T-cell (primary cell): ENCODE measurements at regions not wholly inside any gene's neighbourhood (a gene's known extent, or its start where the extent isn't known, plus 50 kb on each side); places are given as distances from the start of the nearest gene placed in this dataset.

Source experiments
- ATAC-seq, 4 experiments: fragments of 200-7000 bp in 3 of 4; fragments of 150-1000 bp in 1 of 4; cut with Tn5 transposase; replicated peaks in 1 of 4; 1 replicate in 3 of 4; 2 replicates in 1 of 4; pipeline ENCODE4 v1.10.0; 2021; ENCODE audit warnings: moderate library complexity in 3 of 4, mild to moderate bottlenecking in 2 of 4, moderate number of reproducible peaks in 1 of 4
- CTCF ChIA-PET, 2 donors: fragments of 300-600 bp; sonication (Branson Sonifier 250); formaldehyde crosslinking; loops; one replicate each; lab custom pipeline; 2022; ENCODE audit warnings: antibody characterized with exemption in 2 of 2; lab: Charles Lee
- POLR2A ChIA-PET, 2 donors: fragments of 300-600 bp; sonication (Branson Sonifier 250); formaldehyde crosslinking; loops; one replicate each; lab custom pipeline; 2022; ENCODE audit warnings: antibody characterized with exemption in 2 of 2; lab: Charles Lee
- DNase-seq, 35 experiments: peaks; one replicate each; pipeline versions ENCODE4 v3.0.0 to v3.0.0-alpha.2; 2013 to 2023
- H3K27ac ChIP-seq: one replicate; pipeline ENCODE4 v1.5.1; 2013; ENCODE audit warnings: low read length
- H3K27me3 ChIP-seq, 2 experiments: replicated peaks in 1 of 2; 1 replicate in 1 of 2; 2 replicates in 1 of 2; pipeline versions ENCODE4 v1.6.1 to v1.7.0; 2013; ENCODE audit warnings: low read length in 1 of 2, mixed read lengths in 1 of 2; ENCODE audit not compliant: control insufficient read depth in 2 of 2, insufficient read depth in 2 of 2; ENCODE audit errors: extremely low read depth in 1 of 2
- H3K36me3 ChIP-seq, 2 donors: 1 replicate in 1 of 2; 2 replicates in 1 of 2; pipeline versions ENCODE4 v1.6.1 to v1.7.0; 2013; ENCODE audit warnings: low read length in 1 of 2; ENCODE audit not compliant: control insufficient read depth in 2 of 2, insufficient read depth in 1 of 2; ENCODE audit errors: extremely low read depth in 1 of 2
- H3K4me1 ChIP-seq, 2 experiments: 1 replicate in 1 of 2; 2 replicates in 1 of 2; pipeline versions ENCODE4 v1.6.1 to v1.7.0; 2013; ENCODE audit warnings: low read length in 2 of 2, mixed read lengths in 1 of 2; ENCODE audit not compliant: insufficient read depth in 2 of 2, control insufficient read depth in 1 of 2; ENCODE audit errors: extremely low read depth in 1 of 2
- H3K4me3 ChIP-seq, 2 donors: 1 replicate in 1 of 2; 2 replicates in 1 of 2; pipeline versions ENCODE4 v1.5.1 to v1.7.0; 2013; ENCODE audit warnings: mild to moderate bottlenecking in 2 of 2, low read length in 1 of 2, moderate library complexity in 1 of 2; ENCODE audit not compliant: control insufficient read depth in 1 of 2; ENCODE audit errors: extremely low read depth in 1 of 2
- H3K9me3 ChIP-seq: 2 replicates; pipeline ENCODE4 v1.7.0; 2013
- H3K27ac Mint-ChIP-seq, 2 donors: one replicate each; pipeline ENCODE4 v1.8.0; 2020 to 2021; ENCODE audit warnings: mild to moderate bottlenecking in 2 of 2, mixed read lengths in 2 of 2
- H3K27me3 Mint-ChIP-seq, 2 donors: one replicate each; pipeline ENCODE4 v1.8.0; 2021 to 2022; ENCODE audit warnings: mixed read lengths in 2 of 2
- H3K36me3 Mint-ChIP-seq: one replicate; pipeline ENCODE4 v1.8.0; 2021; ENCODE audit warnings: mixed read lengths
- H3K4me1 Mint-ChIP-seq, 3 donors: one replicate each; pipeline ENCODE4 v1.8.0; 2020 to 2022; ENCODE audit warnings: mixed read lengths in 3 of 3, mild to moderate bottlenecking in 1 of 3
- H3K4me3 Mint-ChIP-seq, 3 donors: one replicate each; pipeline ENCODE4 v1.8.0; 2020 to 2022; ENCODE audit warnings: mild to moderate bottlenecking in 3 of 3, mixed read lengths in 3 of 3, moderate library complexity in 3 of 3
- H3K9me3 Mint-ChIP-seq, 3 donors: one replicate each; pipeline ENCODE4 v1.8.0; 2020 to 2022; ENCODE audit warnings: mixed read lengths in 3 of 3
- WGBS: methylation state at CpG from one replicate; pipeline ENCODE4 v1.1.5; 2013; ENCODE audit warnings: missing lambda C conversion rate; ENCODE audit not compliant: insufficient coverage; 5-methylcytosine and 5-hydroxymethylcytosine counted together

GRCh38 chr6:109296971-109297372, 85.3 kb downstream of the CD164 start:
- POLR2A ChIA-PET = interaction anchor here in 1 of 2 donors (0.5 kb wide), 1 partner anchor 11 kb away, joined by 4 read pairs; no protein-coding TSS in a partner anchor
- no peak overlapping the region for H3K27ac ChIP-seq
- 68% methylated on average over 6 of the region's 7 CpGs for WGBS

GRCh38 chr6:109296452-109296851, 85.8 kb downstream of the CD164 start:
- Histone ChIP-seq H3K9me3 (no peaks in the 10 kb centered on the region), H3K36me3 (no peaks in the 10 kb centered on the region), H3K4me3 (no peak overlapping the region), H3K4me1 (no peaks in the 10 kb centered on the region), H3K27ac (no peak overlapping the region), H3K27me3 (peaks cover 0 to 7% of the 10 kb centered on the region in 2 experiments)
- H3K27me3 Mint-ChIP-seq = peaks cover 4 to 5% of the 10 kb centered on the region in 2 donors
- ATAC-seq = no peak
- WGBS = 100% methylated on average over 1 of the region's 3 CpGs
- H3K4me3 Mint-ChIP-seq = no peak overlapping the region
- POLR2A ChIA-PET = interaction anchor here in 1 of 2 donors (0.5 kb wide), 1 partner anchor 12 kb away, joined by 4 read pairs; no protein-coding TSS in a partner anchor
- no peaks in the 10 kb centered on the region for H3K4me1 Mint-ChIP-seq
- no peak overlapping the region for H3K27ac Mint-ChIP-seq
- H3K36me3 Mint-ChIP-seq = no peaks in the 10 kb centered on the region
- no peak for DNase-seq
- CTCF ChIA-PET = no interaction called here
- no peaks in the 10 kb centered on the region for H3K9me3 Mint-ChIP-seq

More at GRCh38 chr6:109296971-109297372, 85.3 kb downstream of the CD164 start:
- CTCF ChIA-PET = interaction anchor here in 1 of 2 donors (0.5 kb wide), 1 partner anchor 25 kb away, joined by 3 read pairs; no protein-coding TSS in a partner anchor
- Mint-ChIP-seq H3K36me3 (no peaks in the 10 kb centered on the region), H3K27ac (no peak overlapping the region), H3K9me3 (no peaks in the 10 kb centered on the region), H3K4me3 (no peak overlapping the region), H3K27me3 (peaks cover 5 to 7% of the 10 kb centered on the region in 2 donors), H3K4me1 (no peaks in the 10 kb centered on the region)
- peaks cover 0 to 7% of the 10 kb centered on the region in 2 experiments for H3K27me3 ChIP-seq
- no peak for DNase-seq
- no peaks in the 10 kb centered on the region for H3K4me1 ChIP-seq
- no peaks in the 10 kb centered on the region for H3K9me3 ChIP-seq
- H3K4me3 ChIP-seq = no peak overlapping the region
- no peaks in the 10 kb centered on the region for H3K36me3 ChIP-seq
- ATAC-seq = no peak

DNA sequence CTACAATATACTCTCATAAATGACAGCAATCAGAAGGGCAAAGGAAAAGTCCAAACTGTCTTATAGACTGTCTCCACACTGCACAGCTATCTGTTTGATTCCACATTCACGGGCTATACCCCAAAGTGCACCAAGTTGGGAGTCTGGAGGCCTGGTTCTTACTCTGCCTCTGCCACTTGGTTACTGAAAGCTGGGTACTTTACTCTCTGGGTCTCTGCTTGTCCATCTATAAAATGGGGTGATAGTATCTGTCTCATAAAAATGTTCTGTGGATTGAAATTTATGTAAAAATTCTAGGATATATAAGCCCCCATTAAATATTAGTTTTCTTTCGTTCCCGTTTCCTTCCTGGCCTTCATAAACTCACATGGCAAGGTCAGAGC, 86.5 kb downstream of the CD164 start:
- Mint-ChIP-seq H3K4me1 (no peaks in the 10 kb centered on the region), H3K9me3 (no peaks in the 10 kb centered on the region), H3K4me3 (no peak overlapping the region), H3K27me3 (peaks cover 2 to 3% of the 10 kb centered on the region in 2 donors), H3K36me3 (no peaks in the 10 kb centered on the region), H3K27ac (no peak overlapping the region)
- no peaks in the 10 kb centered on the region for H3K4me1 ChIP-seq
- CTCF ChIA-PET = no interaction called here
- POLR2A ChIA-PET = no interaction called here
- H3K27me3 ChIP-seq = peaks cover 0 to 9% of the 10 kb centered on the region in 2 experiments
- no peak overlapping the region for H3K27ac ChIP-seq
- H3K4me3 ChIP-seq = no peak overlapping the region
- H3K9me3 ChIP-seq = no peaks in the 10 kb centered on the region
- ATAC-seq (no peak), DNase-seq (no peak)
- no peaks in the 10 kb centered on the region for H3K36me3 ChIP-seq
- 0% methylated on average over 1 of the region's 3 CpGs for WGBS

DNA sequence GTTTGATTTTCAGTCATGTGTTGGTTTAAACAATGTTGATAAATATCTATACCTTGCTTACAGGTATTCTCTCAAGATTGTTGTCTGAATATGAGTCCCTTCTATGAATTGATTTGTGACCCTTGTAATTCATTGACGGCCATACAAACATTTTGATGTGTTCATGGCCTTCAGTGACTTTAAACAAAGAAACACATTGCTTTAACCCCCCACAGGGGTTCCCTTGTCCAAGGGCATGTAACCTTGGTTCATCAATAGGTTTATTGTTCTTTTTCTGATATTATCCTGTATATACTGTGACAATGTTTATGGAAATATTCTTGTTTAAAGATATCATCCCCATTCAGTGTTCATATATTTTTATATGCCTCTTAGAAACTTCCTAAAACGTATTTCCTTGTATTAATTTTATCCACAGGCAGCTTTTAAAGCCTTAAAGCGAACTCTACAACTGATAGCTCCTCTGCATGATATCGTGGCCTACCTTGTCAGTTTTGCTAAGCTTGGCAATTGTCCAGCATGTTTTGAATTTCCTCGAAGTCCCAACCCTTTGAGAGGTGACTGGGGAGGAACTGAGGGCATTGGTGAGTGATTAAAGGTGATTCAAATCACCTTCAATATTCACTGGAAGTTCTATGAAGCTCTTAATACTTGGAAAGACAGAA, 87.0 kb downstream of the CD164 start:
- no peaks in the 10 kb centered on the region for H3K36me3 Mint-ChIP-seq
- ATAC-seq = no peak
- CTCF ChIA-PET = interaction anchor here in 1 of 2 donors (0.6 kb wide), 1 partner anchor 744 kb away, joined by 3 read pairs; no protein-coding TSS in a partner anchor
- no peaks in the 10 kb centered on the region for H3K4me1 Mint-ChIP-seq
- Histone ChIP-seq H3K27ac (no peak overlapping the region), H3K36me3 (no peaks in the 10 kb centered on the region), H3K27me3 (peaks cover 0 to 11% of the 10 kb centered on the region in 2 experiments), H3K9me3 (no peaks in the 10 kb centered on the region), H3K4me1 (no peaks in the 10 kb centered on the region), H3K4me3 (no peak overlapping the region)
- no peak for DNase-seq
- H3K4me3 Mint-ChIP-seq = no peak overlapping the region
- no peak overlapping the region for H3K27ac Mint-ChIP-seq
- H3K9me3 Mint-ChIP-seq = no peaks in the 10 kb centered on the region
- peaks cover 2 to 3% of the 10 kb centered on the region in 2 donors for H3K27me3 Mint-ChIP-seq
- 48% methylated on average over 2 of the region's 5 CpGs for WGBS
- POLR2A ChIA-PET = no interaction called here

DNA sequence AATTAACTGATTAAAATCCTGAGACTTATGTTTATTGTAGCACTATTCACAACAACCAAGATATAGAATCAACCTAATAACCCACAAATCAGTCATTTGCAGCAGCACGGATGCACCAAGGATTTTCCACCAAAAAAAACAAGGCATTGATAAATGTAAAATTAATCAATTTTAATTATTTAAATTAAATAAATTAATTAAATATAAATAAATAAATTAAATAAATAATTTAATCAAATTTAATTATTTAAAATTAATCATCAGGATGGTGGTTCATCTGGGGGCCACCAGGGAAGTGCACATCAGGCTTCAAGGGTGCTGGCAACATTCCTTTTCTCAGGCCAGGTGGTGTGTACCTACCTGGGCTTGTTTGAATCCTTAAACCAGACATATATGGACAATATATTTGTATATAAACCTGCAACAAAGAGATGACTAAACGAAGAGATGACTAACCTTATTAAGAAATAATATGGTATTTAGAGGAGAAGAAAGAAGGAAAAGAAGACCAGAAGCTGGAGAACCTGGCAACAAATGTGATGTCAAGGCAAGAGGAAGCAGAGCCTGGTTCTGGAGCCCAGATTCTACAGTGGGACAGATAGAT, 89.2 kb downstream of the CD164 start:
- no peaks in the 10 kb centered on the region for H3K9me3 ChIP-seq
- no peaks in the 10 kb centered on the region for H3K4me1 Mint-ChIP-seq
- no peaks in the 10 kb centered on the region for H3K36me3 Mint-ChIP-seq
- no peak for ATAC-seq
- peaks cover 0 to 10% of the 10 kb centered on the region in 2 experiments for H3K27me3 ChIP-seq
- H3K9me3 Mint-ChIP-seq = no peaks in the 10 kb centered on the region
- no peak overlapping the region for H3K4me3 Mint-ChIP-seq
- peaks cover 0 to 3% of the 10 kb centered on the region in 2 donors for H3K36me3 ChIP-seq
- DNase-seq = no peak
- H3K27ac Mint-ChIP-seq = no peak overlapping the region
- H3K27me3 Mint-ChIP-seq = peaks cover 2 to 3% of the 10 kb centered on the region in 2 donors
- no peak overlapping the region for H3K27ac ChIP-seq
- no CpG with 5 or more reads among the region's 2 CpGs for WGBS
- no peak overlapping the region for H3K4me3 ChIP-seq
- ChIA-PET CTCF (no interaction called here), POLR2A (no interaction called here)
- no peaks in the 10 kb centered on the region for H3K4me1 ChIP-seq

- Histone ChIP-seq H3K9me3 (no peaks in the 10 kb centered on the region), H3K36me3 (peaks cover 0 to 3% of the 10 kb centered on the region in 2 donors), H3K27me3 (peaks cover 0 to 8% of the 10 kb centered on the region in 2 experiments), H3K27ac (no peak overlapping the region), H3K4me1 (no peaks in the 10 kb centered on the region), H3K4me3 (no peak overlapping the region)
- ATAC-seq (no peak), DNase-seq (no peak)
- CTCF ChIA-PET = no interaction called here
- Mint-ChIP-seq H3K36me3 (no peaks in the 10 kb centered on the region), H3K27me3 (peaks cover 2 to 3% of the 10 kb centered on the region in 2 donors), H3K4me3 (no peak overlapping the region), H3K9me3 (no peaks in the 10 kb centered on the region), H3K27ac (no peak overlapping the region), H3K4me1 (no peaks in the 10 kb centered on the region)
- POLR2A ChIA-PET = no interaction called here
- 78% methylated on average over 2 of the region's 2 CpGs for WGBS
Observed at GRCh38 chr6:109292420-109292819, 89.8 kb downstream of the CD164 start.
